ENCODE measurements at regions not wholly inside any gene's neighbourhood (a gene's known extent, or its start where the extent isn't known, plus 50 kb on each side); places are given as distances from the start of the nearest gene placed in this dataset.

- no peak for TF ChIP-seq CTCF (IDR thresholded peaks at IDR 0.05)
- TF ChIP-seq POLR2A (IDR thresholded peaks at IDR 0.05): no peak
These were observed 91.0 kb downstream of the YTHDF1 start for GRCh38 chr20:63124782-63125580.
